HG03439 (cell line): ENCODE measurements at regions not wholly inside any gene's neighbourhood (a gene's known extent, or its start where the extent isn't known, plus 50 kb on each side); places are given as distances from the start of the nearest gene placed in this dataset.

Source experiments
- ATAC-seq: cut with Tn5 transposase; IDR thresholded peaks from one replicate; pipeline ENCODE4 v1.9.1; 2021; ENCODE audit warnings: mild to moderate bottlenecking, moderate library complexity; ENCODE audit not compliant: unreplicated experiment

DNA sequence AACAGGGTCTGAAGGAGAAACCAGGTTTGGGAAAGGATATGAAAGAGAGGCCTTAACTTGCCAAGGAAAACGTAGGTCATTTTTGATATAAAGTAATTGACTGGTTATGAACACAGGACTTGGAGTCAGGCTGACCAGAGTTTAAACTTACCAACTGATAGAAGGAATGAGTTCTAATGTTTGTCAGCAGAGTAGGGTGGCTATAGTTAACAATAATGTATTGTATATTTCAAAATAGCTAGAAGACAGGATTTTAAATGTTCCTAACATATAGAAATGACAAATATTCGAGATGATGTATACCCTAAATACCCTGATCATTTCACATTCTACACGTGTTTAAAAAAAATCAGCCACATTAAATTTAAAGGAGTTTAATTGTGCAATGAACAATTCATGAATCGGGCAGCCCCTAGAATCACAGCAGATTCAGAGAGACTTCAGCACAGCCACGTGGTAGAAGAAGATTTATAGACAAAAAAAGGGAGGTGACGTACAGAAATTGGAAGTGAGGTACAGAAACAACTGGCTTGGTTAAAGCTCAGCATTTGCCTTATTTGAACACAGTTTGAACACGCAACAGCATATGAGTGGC is 52.5 kb upstream of the PLEKHG7 start:
- ATAC-seq: peak; percentile 30

GRCh38 chr12:92649511-92650227 is 53.1 kb upstream of the PLEKHG7 start:
- peak; percentile 95 for ATAC-seq

GRCh38 chr12:92648242-92649031 is 54.4 kb upstream of the PLEKHG7 start:
- ATAC-seq: no peak

DNA sequence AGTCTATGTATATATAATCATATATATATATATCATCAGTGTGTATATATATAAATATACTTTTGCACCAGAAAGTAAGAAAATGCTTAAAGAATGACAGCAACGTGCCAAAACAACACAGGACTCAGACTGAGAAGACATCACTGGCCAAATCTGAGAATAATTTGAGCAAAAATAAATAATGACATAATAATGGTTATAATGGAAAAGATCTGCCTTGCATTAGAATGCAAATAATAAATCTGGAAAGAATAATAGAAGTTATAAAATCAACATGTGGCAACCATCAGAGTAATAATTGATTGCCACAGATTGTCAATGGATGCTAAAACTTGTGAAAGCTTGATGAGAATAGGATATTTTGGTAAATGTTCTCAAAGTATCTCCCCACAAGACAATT is 61.5 kb upstream of the PLEKHG7 start:
- no peak for ATAC-seq

GRCh38 chr12:92640691-92641090 is 62.1 kb upstream of the PLEKHG7 start:
- no peak for ATAC-seq

DNA sequence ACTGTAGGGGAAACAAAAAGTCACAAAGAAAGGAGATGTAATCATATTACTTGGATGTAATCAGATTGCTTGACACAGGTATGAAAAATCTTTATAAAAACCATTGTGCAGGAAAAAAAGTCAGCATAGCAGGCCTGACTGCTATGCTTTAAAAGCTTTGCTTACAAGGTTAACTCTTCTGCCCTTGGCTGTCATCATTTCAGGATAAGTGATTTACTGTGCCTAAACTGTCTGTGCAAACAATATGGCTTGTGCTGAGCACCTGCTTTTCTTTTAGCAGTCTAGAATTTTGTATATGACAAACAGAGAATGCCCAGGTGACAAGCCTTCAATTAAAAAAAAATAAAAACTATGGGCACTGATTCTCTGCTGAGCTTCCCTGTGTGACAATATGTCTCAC is 63.8 kb upstream of the PLEKHG7 start:
- ATAC-seq: no peak

DNA sequence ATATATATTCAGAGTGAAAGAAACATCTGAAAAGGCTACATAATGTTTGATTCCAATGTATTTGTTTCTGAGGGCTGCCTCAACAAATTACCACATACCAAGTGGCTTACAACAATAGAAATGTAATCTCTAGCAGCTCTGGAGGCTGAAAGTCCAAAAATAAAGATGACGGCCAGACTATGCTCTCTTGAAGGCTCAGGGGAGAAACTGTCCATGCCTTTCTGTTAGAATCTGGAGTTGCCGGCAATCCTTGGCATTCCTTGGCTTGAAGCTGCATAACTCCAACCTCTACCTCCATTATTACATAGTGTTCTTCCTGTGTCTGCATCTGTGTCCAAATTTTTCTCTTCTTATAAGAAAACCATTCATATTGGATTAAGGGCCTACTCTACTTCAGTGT is 68.1 kb upstream of the PLEKHG7 start:
- no peak for ATAC-seq

GRCh38 chr12:92634202-92634601 is 68.6 kb upstream of the PLEKHG7 start:
- ATAC-seq: no peak

DNA sequence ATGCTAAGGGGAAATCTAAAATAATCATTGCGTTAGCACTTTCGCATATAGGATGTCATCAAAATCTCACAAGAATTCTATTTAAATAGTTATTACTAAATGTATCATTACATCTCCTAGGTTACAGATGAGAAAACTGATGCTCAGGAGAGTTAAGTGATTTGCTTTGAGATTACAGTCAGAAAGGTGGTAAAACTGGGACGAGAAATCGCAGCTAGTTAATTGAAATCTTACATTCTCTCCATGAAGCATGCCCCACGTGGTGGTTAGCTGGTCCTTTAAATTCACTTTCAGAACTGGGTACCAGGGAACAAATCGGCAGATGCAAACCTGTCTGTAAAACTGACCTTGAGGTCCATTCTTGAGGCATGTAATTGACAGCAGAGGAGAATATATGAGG is 71.8 kb upstream of the PLEKHG7 start:
- no peak for ATAC-seq

DNA sequence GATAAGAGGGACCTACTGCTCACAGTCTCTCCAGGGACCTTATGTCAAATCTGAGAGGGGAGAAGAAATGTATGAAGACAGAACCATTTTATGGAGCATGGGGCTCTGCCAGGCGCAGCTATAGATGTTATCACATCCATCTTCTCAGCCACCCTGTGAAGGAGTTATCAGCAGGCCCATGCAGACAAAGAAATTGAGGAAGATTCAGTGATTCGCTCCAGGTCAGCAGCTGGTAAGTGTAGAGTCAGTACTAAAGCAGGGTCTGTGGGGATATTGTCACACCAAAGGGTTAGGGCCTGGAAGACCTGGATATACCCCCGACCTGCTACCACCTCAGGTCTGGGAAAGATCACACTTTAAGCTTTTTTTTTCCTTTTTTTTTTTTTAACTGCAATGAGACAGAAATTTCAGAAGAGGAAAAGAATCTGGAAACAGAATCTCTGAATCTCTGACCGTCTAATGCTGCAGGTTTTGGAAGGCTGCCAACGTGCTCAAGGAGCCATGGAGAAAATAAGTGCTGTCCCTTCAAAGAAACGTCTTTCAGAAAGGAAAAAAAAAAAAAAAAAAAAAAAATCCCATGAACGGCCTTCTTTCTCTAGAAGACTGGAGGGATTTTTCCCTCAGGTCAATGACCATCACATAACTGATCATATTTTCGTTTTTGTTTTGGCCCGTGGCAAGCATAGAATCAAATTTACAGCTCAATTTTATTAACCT is 73.3 kb upstream of the PLEKHG7 start:
- no peak for ATAC-seq

DNA sequence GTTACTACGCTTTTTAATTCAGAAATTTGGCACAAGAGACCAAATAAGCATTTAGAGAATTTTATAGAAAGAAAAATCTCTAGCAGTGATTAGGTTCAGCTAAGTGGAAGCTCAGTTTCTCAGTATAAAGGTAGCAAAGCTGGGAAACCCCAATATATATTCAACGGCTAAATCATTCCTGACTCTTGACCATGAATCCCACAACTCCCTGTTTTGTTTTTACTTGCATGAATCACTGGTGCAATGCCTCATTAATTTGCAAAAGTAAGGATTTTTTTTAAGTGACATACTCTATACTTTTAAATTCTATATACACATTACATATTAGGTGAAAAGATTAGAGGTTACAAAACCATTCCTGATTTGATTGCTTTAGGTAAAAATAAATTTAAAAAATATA is 74.3 kb upstream of the PLEKHG7 start:
- no peak for ATAC-seq

GRCh38 chr12:92627511-92627910 is 75.3 kb upstream of the PLEKHG7 start:
- ATAC-seq: no peak

- ATAC-seq: no peak
These were observed 77.0 kb upstream of the PLEKHG7 start for GRCh38 chr12:92625639-92626310.

GRCh38 chr12:92624236-92624635 is 78.6 kb upstream of the PLEKHG7 start:
- ATAC-seq: no peak

DNA sequence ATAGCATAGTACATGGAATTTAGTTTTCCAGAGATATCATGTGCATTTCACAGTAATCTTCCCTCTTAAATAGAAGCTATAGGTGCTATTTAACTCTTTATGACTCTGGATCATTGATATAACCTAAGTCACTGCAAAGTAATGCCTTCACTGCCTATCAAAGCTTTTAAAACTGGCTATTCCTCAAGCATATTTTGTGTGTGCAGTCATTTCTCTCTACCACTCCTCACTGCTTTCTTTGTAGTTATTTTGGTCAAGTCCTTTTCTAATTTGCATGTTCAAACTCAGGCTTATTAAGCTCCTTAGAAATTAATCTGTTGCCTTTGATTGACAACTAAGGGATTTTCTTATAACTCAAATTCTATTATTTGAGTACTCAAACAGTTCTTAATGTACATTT is 79.4 kb upstream of the PLEKHG7 start:
- ATAC-seq: no peak

- ATAC-seq: no peak
These were observed 81.0 kb upstream of the PLEKHG7 start for GRCh38 chr12:92621833-92622232.

DNA sequence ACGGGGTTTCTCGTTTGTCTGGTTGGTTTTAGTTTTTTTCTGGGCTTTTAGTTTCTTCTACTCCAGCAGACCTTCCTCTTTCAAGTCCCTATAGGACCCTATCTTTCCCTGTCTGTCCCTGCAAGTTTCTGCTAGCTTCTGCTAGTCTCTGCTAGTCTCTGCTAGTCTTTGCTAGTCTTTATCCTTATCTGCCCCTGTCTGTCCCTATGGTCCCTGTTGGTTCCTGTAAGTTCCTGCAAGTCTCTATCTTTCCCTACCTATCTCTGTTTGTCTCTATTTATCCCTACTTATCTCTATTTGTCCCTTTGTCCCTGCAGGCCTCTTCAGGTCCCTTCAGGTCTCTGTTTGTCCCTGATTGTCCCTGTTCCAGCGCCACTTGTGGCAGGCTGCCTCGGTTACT is 81.5 kb upstream of the PLEKHG7 start:
- ATAC-seq: no peak

- ATAC-seq: no peak
These were observed 82.8 kb upstream of the PLEKHG7 start for GRCh38 chr12:92619730-92620684.

- no peak for ATAC-seq
These were observed 83.8 kb upstream of the PLEKHG7 start for GRCh38 chr12:92619026-92619425.

- no peak for ATAC-seq
These were observed 87.1 kb upstream of the PLEKHG7 start for GRCh38 chr12:92615703-92616102.
